B cell (primary cell): ENCODE measurements at regions not wholly inside any gene's neighbourhood (a gene's known extent, or its start where the extent isn't known, plus 50 kb on each side); places are given as distances from the start of the nearest gene placed in this dataset.

Source experiments
- EZH2 ChIP-seq: IDR thresholded peaks from 2 replicates; pipeline ENCODE4 v1.6.1; 2012; ENCODE audit warnings: borderline replicate concordance, low read depth, mild to moderate bottlenecking, moderate library complexity, low read length; ENCODE audit not compliant: insufficient read depth, poor library complexity, severe bottlenecking
- TF ChIP-seq, protein P1 (sequence below): fragments of 200-600 bp; IDR thresholded peaks from one replicate; pipeline ENCODE4 v1.8.0; 2022; ENCODE audit warnings: antibody characterized with exemption, mild to moderate bottlenecking

GRCh38 chr9:549455-549997 lies 292.0 kb upstream of the DMRT1 start:
- TF ChIP-seq, protein P1, sequence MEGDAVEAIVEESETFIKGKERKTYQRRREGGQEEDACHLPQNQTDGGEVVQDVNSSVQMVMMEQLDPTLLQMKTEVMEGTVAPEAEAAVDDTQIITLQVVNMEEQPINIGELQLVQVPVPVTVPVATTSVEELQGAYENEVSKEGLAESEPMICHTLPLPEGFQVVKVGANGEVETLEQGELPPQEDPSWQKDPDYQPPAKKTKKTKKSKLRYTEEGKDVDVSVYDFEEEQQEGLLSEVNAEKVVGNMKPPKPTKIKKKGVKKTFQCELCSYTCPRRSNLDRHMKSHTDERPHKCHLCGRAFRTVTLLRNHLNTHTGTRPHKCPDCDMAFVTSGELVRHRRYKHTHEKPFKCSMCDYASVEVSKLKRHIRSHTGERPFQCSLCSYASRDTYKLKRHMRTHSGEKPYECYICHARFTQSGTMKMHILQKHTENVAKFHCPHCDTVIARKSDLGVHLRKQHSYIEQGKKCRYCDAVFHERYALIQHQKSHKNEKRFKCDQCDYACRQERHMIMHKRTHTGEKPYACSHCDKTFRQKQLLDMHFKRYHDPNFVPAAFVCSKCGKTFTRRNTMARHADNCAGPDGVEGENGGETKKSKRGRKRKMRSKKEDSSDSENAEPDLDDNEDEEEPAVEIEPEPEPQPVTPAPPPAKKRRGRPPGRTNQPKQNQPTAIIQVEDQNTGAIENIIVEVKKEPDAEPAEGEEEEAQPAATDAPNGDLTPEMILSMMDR: no peak
- no peak for TF ChIP-seq EZH2
